ENCODE measurements at regions not wholly inside any gene's neighbourhood (a gene's known extent, or its start where the extent isn't known, plus 50 kb on each side); places are given as distances from the start of the nearest gene placed in this dataset.

DNA sequence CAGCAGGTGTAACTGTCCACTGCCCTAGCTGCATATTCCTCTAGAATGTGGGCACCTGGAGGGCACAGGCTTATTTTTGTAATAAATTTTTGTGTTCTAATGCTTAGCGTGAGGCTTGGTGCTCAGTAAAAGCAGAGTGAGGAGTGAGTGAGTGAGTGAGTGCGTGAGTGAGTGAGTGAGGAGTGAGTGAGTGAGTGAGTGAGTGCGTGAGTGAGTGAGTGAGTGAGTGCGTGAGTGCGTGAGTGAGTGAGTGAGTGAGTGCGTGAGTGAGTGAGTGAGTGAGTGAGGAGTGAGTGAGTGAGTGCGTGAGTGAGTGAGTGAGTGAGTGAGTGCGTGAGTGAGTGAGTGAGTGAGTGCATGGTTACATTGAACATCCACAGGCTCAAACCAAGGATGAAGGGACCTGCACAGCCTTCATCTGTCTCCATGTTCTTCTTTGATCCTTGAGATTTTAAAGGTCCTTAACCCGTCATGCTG is 371.5 kb downstream of the MED10 start:
- intact Hi-C loops (cut with DNase I): no loop called here
- Histone ChIP-seq H3K4me1 (no peaks in the 10 kb centered on the region), H3K4me3 (no peak overlapping the region), H3K36me3 (no peaks in the 10 kb centered on the region), H3K9me3 (no peaks in the 10 kb centered on the region), H3K27me3 (peaks cover 0 to 6% (median 0%) of the 10 kb centered on the region in 9 donors), H3K27ac (no peak overlapping the region)
- no peak for TF ChIP-seq CTCF (IDR thresholded peaks at IDR 0.05)
- TF ChIP-seq POLR2A (IDR thresholded peaks at IDR 0.05): no peak
- ATAC-seq (no peak), DNase-seq (no peak)
- whole genome bisulfite sequencing, 4 donors: 68 to 84% (median 76%) methylated on average over 8 to 9 of the region's 9 CpGs

DNA sequence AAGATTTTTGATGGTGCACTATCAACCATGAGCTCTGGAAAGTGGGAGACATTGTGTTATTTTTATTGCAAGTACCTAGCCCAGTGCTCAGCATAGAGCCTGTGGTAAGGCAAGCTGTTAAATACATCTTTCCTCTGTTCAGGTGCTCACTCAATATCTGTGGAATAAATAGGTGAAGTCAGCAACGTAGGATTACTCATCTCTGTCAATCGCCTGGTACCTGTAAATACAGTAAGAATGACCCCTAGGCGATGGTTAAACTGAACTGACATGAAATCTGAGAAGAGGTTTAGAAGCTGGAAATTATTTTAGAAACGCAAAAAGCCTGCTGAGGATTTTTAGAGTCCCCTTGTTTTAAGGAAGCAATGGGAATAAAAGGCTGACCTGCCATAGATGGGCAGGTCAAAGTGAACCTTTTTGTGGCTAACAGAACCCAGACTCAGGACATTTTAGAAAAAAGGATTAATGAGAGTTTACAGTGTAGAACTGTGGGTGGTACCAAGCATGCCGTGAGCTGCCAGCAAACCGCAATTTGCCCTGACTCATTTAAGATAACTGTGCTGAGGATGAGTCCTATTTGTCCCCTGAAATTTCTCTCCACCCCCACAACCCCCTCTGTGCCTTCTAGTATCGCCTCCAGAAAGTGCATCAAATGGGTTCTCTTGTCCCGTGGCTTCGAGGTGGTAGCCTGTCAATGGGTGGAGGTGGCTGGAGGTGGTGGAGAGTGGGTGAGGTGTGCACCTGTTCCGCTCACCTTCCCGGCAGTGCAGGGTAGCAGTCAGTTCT is 375.1 kb downstream of the MED10 start:
- H3K4me1 ChIP-seq: no peaks in the 10 kb centered on the region
- H3K4me3 ChIP-seq: no peak overlapping the region
- DNase-seq (no peak), ATAC-seq (no peak)
- no peak overlapping the region for H3K27ac ChIP-seq
- TF ChIP-seq POLR2A (IDR thresholded peaks at IDR 0.05) (no peak), CTCF (IDR thresholded peaks at IDR 0.05) (no peak)
- WGBS, 4 donors: 73 to 78% (median 75%) methylated on average over 11 of the region's 11 CpGs
- H3K27me3 ChIP-seq: peaks cover 0 to 6% (median 0%) of the 10 kb centered on the region in 9 donors
- H3K9me3 ChIP-seq: no peaks in the 10 kb centered on the region
- intact Hi-C loops (cut with DNase I): no loop called here
- no peaks in the 10 kb centered on the region for H3K36me3 ChIP-seq

- Histone ChIP-seq H3K27ac (no peak overlapping the region), H3K36me3 (no peaks in the 10 kb centered on the region), H3K9me3 (peaks cover 0 to 13% (median 4%) of the 10 kb centered on the region in 12 donors), H3K4me1 (no peaks in the 10 kb centered on the region), H3K4me3 (no peak overlapping the region), H3K27me3 (peaks cover 0 to 4% (median 0%) of the 10 kb centered on the region in 9 donors)
- TF ChIP-seq POLR2A (IDR thresholded peaks at IDR 0.05) (no peak), CTCF (IDR thresholded peaks at IDR 0.05) (no peak)
- DNase-seq (no peak), ATAC-seq (no peak)
- 43 to 54% (median 49%) methylated on average over 6 of the region's 6 CpGs for WGBS, 4 donors
- intact Hi-C loops (cut with DNase I): no loop called here
These were observed 377.5 kb downstream of the MED10 start for GRCh38 chr5:6000867-6001266.

- intact Hi-C loops (cut with DNase I): no loop called here
- H3K9me3 ChIP-seq: peaks cover 0 to 57% (median 23%) of the 10 kb centered on the region in 12 donors
- TF ChIP-seq POLR2A (IDR thresholded peaks at IDR 0.05) (no peak), CTCF (IDR thresholded peaks at IDR 0.05) (no peak)
These were observed 382.5 kb downstream of the MED10 start for GRCh38 chr5:5995819-5996218.

More at GRCh38 chr5:5995819-5996218, 382.5 kb downstream of the MED10 start:
- Histone ChIP-seq H3K4me1 (no peaks in the 10 kb centered on the region), H3K36me3 (no peaks in the 10 kb centered on the region), H3K4me3 (no peak overlapping the region), H3K27ac (no peak overlapping the region), H3K27me3 (no peaks in the 10 kb centered on the region)
- DNase-seq (no peak), ATAC-seq (no peak)

All from heart left ventricle (tissue), 16 donors.